ENCODE measurements at regions not wholly inside any gene's neighbourhood (a gene's known extent, or its start where the extent isn't known, plus 50 kb on each side); places are given as distances from the start of the nearest gene placed in this dataset.
A peak's percentile ranks its signal among the peaks of the same experiment; 100 is the strongest.

DNA sequence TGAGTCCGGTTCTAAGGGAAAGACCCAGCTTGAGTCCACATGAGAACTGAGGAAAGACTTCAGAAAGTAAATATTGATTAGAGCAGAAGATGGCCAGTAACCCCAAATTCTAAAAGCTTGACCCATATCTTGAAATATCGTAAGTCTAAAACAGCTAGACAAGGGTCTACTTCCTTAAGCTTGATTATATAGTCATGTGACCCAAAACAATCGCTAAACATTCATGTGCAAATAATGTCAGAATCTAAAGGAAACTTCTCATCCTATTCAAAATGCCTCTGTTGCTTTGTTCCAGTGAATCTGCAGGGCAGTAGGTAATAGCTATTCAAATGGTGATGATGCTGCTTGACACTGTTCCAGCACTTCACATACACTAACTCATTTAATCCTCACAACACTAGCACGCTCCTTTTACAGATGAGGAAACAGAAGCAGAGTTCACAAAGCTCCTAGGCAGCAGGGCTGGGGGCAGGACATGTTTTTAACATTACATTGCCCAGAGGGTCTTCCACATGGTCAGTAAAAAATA lies 52.6 kb downstream of the TCF20 start:
- Histone ChIP-seq H3K9me3 (replicated peaks) (no peaks in the 10 kb centered on the region), H3K4me1 (peaks cover 31% of the 10 kb centered on the region), H3K4me3 (no peak overlapping the region), H3K27ac (replicated peaks) (no peak overlapping the region), H3K27me3 (ENCODE audit: low read depth) (no peaks in the 10 kb centered on the region), H3K36me3 (peaks cover 16% of the 10 kb centered on the region)
- TF ChIP-seq, protein P1, sequence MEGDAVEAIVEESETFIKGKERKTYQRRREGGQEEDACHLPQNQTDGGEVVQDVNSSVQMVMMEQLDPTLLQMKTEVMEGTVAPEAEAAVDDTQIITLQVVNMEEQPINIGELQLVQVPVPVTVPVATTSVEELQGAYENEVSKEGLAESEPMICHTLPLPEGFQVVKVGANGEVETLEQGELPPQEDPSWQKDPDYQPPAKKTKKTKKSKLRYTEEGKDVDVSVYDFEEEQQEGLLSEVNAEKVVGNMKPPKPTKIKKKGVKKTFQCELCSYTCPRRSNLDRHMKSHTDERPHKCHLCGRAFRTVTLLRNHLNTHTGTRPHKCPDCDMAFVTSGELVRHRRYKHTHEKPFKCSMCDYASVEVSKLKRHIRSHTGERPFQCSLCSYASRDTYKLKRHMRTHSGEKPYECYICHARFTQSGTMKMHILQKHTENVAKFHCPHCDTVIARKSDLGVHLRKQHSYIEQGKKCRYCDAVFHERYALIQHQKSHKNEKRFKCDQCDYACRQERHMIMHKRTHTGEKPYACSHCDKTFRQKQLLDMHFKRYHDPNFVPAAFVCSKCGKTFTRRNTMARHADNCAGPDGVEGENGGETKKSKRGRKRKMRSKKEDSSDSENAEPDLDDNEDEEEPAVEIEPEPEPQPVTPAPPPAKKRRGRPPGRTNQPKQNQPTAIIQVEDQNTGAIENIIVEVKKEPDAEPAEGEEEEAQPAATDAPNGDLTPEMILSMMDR (IDR thresholded peaks at IDR 0.05; ENCODE audit: borderline replicate concordance) = no peak
- no peak for DNase-seq
- intact Hi-C loops (cut with micrococcal nuclease) = no loop called here

DNA sequence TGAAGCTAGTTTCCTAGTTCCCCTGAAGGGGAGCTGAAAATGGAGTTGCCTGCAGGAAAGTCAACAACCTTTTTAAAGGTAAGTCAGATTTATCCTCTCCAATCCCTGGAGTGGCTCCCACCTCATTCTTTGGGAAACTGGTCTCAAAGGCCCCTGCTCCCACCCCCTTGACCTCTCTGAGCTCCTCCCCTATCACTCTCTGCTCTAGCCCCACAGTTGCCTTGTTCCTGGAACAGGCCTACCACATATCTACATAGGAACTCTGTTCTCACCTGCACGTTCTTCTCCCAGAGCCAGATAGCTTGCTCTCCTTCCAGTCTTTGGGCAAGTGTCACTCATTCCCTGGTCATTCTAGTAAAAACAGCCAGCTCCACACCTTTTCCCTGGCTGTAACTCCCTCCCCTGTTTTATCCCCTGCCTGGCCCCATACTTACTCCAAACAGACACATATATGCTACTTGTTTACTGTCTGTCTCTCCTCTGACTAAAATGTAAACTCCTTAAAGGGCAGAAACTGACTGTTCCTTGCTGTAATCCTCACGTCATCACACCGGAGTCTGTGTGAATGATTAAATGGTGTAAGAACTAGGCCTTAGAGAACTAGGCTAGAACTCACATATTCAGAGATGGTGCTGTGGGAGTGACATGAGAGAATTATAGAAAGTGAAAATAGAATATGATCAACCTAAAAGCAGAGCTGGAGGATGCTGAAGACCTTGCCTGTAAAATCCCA lies 53.3 kb downstream of the TCF20 start:
- intact Hi-C loops (cut with micrococcal nuclease) = no loop called here
- H3K9me3 ChIP-seq (replicated peaks) = no peaks in the 10 kb centered on the region
- peaks cover 31% of the 10 kb centered on the region for H3K4me1 ChIP-seq
- H3K27ac ChIP-seq (replicated peaks) = no peak overlapping the region
- no peak overlapping the region for H3K4me3 ChIP-seq
- no peaks in the 10 kb centered on the region for H3K27me3 ChIP-seq (ENCODE audit: low read depth)
- DNase-seq = no peak
- TF ChIP-seq, protein P1 (IDR thresholded peaks at IDR 0.05; ENCODE audit: borderline replicate concordance) = no peak
- H3K36me3 ChIP-seq = peaks cover 18% of the 10 kb centered on the region

DNA sequence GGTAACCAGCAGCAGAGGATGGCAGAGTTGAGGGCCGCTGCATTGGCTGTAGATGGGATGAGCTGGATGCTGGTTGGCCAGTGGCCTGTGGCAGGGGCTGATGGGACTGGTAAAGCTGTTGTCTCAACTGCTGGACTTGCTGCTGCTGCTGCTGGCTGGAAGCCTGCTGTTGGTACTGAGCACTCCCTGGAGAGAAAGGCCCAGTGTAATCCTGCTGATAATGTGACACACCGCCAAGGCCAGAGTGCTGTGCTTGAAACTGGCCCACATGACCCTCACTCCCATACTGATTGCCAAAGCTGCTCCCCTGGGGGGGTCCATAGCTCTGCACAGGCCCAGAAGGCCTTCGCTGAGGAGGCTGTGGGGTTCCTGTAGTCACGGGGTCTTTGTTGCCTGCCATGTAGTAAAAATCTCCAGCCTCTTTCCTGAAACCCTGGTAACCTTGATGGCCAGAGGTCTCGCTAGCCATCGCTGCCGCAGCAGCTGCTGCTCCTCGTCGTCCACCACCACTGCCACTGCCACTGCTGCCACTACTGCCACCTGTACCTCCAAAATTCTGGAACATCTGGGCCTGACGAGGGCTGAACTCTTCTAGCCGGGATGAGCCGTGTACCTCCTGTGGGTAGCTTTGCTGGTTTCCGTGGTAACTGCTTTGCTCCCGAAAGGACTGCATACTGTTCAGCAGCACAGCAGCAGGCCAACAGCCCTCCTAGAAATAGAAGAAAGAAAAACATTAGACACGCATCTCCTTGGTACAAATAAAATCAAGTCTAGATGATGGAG lies 55.6 kb downstream of the TCF20 start:
- intact Hi-C loops (cut with micrococcal nuclease) = no loop called here

DNA sequence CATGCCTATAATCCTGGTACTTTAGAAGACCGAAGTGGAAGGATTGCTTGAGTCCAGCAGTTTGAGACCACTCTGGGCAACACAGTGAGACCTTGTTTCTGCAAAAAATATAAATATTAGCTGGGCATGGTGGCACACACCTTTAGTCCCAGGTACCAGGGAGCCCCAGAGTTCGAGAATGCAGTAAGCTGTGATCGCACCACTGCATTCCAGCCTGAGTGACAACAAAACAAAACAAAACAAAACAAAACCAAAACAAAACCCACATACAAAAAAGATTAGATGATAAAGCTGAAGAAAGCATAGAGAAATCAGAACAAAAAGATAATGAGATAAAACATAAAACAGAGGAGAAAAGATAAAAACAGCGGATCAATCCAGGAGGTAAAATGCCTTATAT lies 62.1 kb downstream of the TCF20 start:
- Histone ChIP-seq H3K9me3 (replicated peaks) (no peaks in the 10 kb centered on the region), H3K27me3 (ENCODE audit: low read depth) (no peaks in the 10 kb centered on the region), H3K27ac (replicated peaks) (no peak overlapping the region), H3K4me1 (no peaks in the 10 kb centered on the region), H3K36me3 (peaks cover 36% of the 10 kb centered on the region), H3K4me3 (no peak overlapping the region)
- TF ChIP-seq, protein P1 (IDR thresholded peaks at IDR 0.05; ENCODE audit: borderline replicate concordance) = no peak
- intact Hi-C loops (cut with micrococcal nuclease) = no loop called here
- DNase-seq = no peak

More for the DNA sequence above, 55.6 kb downstream of the TCF20 start:
- Histone ChIP-seq H3K4me3 (no peak overlapping the region), H3K27ac (replicated peaks) (peak overlapping the region; percentile 46), H3K9me3 (replicated peaks) (no peaks in the 10 kb centered on the region), H3K36me3 (peaks cover 42% of the 10 kb centered on the region), H3K27me3 (ENCODE audit: low read depth) (no peaks in the 10 kb centered on the region), H3K4me1 (peaks cover 31% of the 10 kb centered on the region)
- TF ChIP-seq, protein P1 (IDR thresholded peaks at IDR 0.05; ENCODE audit: borderline replicate concordance) = no peak
- DNase-seq = peak; percentile 63

DNA sequence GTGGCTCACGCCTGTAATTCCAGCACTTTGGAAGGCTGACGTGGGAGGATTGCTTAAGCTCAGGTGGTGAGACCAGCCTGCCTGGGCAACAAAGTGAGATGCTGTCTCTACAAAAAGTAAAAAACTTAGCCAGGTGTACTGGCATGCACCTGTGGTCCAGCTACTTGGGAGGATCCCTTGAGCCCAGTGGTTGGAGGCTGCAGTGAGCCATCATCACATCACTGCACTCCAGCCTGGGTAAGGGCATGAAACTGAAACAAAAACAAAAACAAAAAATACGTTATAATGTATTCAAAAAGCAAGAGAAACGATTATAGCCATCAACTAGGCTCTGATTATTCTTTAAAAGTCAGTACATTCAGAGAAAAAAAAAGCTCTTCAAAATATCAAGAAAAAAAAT lies 62.5 kb downstream of the TCF20 start:
- peaks cover 31% of the 10 kb centered on the region for H3K36me3 ChIP-seq
- DNase-seq = no peak
- no peaks in the 10 kb centered on the region for H3K27me3 ChIP-seq (ENCODE audit: low read depth)
- H3K4me3 ChIP-seq = no peak overlapping the region
- intact Hi-C loops (cut with micrococcal nuclease) = no loop called here
- no peaks in the 10 kb centered on the region for H3K9me3 ChIP-seq (replicated peaks)
- TF ChIP-seq, protein P1 (IDR thresholded peaks at IDR 0.05; ENCODE audit: borderline replicate concordance) = no peak
- H3K4me1 ChIP-seq = no peaks in the 10 kb centered on the region
- H3K27ac ChIP-seq (replicated peaks) = no peak overlapping the region
